ENCODE measurements at regions not wholly inside any gene's neighbourhood (a gene's known extent, or its start where the extent isn't known, plus 50 kb on each side); places are given as distances from the start of the nearest gene placed in this dataset.
A peak's percentile ranks its signal among the peaks of the same experiment; 100 is the strongest.

GRCh38 chr11:88448131-88448670 is 110.7 kb upstream of the CTSC start:
- TF ChIP-seq CTCF (IDR thresholded peaks at IDR 0.05; ENCODE audit: extremely low read depth, missing control alignments): no peak
- DNase-seq (ENCODE audit: low spot score): no peak

GRCh38 chr11:88447281-88447680 is 109.7 kb upstream of the CTSC start:
- no peak for DNase-seq (ENCODE audit: low spot score)
- no peak for TF ChIP-seq CTCF (IDR thresholded peaks at IDR 0.05; ENCODE audit: extremely low read depth, missing control alignments)

DNA sequence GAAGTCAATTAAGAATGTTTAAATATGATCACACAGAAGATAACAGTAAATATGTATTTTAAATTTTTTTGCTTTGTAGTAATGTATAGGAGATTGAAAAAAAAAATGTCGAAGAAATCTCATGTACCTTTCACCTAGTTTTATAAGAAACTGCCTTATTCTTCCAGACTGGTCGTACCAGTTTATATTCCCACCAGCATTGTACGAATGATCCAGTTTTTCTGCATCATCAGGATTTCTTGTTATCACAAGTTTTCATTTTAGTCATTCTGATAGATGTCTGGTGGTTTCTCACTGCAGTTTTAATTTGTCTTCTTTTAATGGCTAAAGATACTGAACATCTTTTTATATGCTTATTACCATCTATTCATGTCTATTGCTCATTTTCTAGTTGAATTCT is 101.8 kb upstream of the CTSC start:
- TF ChIP-seq CTCF (IDR thresholded peaks at IDR 0.05; ENCODE audit: extremely low read depth, missing control alignments): no peak
- DNase-seq (ENCODE audit: low spot score): no peak

DNA sequence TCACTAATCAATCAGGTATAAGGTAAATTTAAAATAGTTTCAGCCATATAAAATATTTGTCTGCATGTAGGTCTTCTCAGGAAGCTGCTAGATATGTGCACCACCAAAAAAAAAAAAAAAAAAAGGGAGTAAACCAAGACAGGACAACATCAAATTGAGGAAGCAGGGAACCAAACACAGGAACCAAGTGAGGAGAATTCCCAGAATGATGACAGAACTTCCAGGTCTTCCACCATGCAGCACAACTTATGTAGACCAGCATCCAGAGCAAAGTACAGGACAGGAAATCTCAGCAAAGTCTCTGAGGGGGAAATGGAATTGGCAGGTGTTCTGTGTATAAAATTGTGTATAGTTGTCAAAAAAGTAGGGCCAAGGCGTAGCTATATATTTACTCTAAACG is 101.2 kb upstream of the CTSC start:
- no peak for TF ChIP-seq CTCF (IDR thresholded peaks at IDR 0.05; ENCODE audit: extremely low read depth, missing control alignments)
- DNase-seq (ENCODE audit: low spot score): no peak

DNA sequence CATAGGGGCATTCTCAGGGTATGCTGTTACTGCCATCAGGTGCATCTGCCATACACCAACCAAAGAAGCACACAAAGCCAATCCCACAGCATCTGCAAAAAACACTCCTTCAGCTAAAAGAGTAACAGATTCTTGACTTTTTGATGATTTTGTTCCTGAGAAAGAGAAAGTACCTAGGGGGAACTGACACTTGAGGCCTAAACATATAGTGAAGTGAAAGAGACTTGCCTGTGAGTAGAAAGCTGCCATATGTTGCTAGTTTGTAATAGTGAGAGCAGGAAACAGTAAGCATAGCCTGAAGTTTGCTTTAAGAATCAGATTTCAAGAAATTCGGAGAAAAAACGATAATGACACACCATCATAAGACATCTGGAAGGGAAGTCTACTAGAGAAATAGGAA is 97.9 kb upstream of the CTSC start:
- TF ChIP-seq CTCF (IDR thresholded peaks at IDR 0.05; ENCODE audit: extremely low read depth, missing control alignments): no peak
- DNase-seq (ENCODE audit: low spot score): peak; percentile 71

DNA sequence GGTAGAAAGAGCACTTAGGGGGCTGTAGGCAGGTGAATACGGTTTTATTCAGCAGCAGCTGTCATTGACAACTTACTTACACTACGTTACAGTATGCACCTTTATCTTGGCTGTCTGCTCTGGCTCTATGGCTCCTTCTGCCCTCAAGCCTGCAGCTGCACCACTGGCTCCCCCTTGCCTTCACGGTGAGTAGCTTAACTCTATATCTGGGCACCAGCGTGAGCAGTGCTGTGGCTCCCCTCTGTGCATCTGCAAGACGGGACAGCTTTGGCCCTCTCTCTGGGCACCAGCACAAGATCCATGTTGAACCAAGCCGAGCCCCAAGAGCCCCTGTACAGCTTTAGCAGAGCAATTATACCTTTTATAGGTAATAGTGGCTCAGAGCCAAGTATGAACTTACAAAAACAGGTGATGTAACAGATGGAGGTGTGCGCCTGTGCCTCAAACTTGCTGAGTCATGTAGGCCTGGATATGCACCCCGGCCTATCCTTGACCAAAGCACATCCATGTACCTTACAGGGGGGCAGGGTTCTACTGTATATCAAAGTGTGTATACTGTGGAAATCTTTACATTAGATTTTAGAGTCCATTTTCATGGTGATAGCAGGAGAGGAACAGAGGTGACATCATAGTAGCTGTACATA is 96.9 kb upstream of the CTSC start:
- no peak for DNase-seq (ENCODE audit: low spot score)
- TF ChIP-seq CTCF (IDR thresholded peaks at IDR 0.05; ENCODE audit: extremely low read depth, missing control alignments): no peak

DNA sequence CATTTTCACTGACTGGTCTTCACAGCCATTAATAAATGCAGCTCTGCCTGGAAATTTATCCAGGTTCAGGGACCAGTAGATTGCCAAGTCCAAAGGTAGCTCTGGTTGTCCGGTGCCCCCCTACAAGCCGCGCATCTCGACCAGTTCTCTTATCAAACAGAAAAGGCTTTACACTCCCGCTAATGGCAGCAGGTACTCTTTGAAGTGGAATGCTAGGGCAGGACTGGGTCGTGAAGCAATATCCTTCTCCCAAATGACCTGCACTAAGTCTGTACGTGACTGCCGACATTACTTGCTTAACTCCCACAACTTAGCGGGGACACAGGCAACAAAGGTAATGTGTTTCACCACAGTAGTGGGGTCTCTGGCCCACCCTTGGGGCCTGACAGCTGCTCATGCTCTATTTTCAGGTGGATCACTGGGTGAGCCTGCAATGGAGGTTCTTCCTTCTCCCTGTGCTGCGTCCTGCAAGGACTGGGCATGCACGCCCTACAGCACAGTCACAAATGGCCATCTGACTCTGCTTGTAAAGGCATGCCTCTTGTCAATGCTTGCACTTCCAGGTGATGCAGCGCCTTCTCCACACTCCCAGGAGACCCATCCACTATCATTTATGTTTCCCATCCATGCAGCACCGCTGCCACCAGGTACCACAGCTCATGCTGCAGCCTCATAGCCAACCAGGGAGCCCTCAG is 96.1 kb upstream of the CTSC start:
- TF ChIP-seq CTCF (IDR thresholded peaks at IDR 0.05; ENCODE audit: extremely low read depth, missing control alignments): no peak
- no peak for DNase-seq (ENCODE audit: low spot score)
